ENCODE measurements at regions not wholly inside any gene's neighbourhood (a gene's known extent, or its start where the extent isn't known, plus 50 kb on each side); places are given as distances from the start of the nearest gene placed in this dataset.

DNA sequence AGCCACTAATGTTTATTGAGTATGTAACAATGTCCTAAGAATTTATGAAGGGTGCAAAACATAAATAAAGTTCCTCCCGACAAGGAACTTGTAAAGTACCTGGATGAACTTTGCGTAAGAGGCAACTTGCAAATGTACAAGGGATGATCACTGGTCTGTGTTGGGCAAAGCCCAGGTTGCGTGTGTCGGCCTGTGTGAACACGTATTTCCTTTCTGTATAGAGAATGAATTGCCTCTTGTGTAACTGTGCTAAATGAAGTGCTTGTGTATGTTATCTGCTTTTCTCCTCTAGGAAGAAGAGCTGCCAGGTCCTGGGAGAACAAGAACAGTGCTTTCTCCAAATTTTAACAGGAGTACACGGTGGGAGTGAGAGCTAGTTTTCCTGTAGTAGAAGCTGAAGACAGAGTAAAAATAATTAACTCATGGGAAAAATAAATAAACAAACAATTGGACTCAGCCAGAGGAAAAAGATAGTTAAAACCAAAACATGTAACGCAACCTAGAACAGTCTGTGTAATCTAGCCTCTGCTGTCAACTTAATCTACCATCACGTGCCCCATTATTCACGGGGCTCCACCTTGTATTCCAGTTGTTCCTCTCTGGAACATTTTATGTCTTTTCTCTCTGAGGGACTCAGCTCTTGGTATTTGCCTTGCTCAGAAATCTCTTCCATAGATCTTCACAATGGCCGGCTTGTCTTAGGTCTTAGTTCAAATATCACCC, 83.7 kb upstream of the RASGRP1 start:
- DNase-seq: no peak

DNA sequence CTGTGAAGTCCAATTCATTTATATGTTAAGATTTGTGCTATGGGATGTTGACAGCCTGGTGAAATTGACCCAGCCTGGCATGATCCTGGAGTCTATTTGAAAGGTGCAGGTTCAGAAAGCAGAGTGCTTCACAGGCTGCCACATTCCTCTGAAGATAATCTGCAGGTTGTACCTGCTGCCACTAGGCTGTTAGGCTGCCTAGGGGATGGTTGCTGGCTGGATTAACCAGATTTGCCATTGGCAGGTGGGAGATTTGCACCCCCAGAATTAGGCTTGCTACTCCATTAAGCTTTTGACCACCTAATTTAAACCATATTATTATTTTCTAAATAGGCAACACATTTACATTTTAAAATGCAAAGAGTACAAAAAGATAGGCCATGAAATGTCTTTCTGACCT, 85.8 kb upstream of the RASGRP1 start:
- DNase-seq: no peak

GRCh38 chr15:38650936-38651327, 86.3 kb upstream of the RASGRP1 start:
- no peak for DNase-seq

DNA sequence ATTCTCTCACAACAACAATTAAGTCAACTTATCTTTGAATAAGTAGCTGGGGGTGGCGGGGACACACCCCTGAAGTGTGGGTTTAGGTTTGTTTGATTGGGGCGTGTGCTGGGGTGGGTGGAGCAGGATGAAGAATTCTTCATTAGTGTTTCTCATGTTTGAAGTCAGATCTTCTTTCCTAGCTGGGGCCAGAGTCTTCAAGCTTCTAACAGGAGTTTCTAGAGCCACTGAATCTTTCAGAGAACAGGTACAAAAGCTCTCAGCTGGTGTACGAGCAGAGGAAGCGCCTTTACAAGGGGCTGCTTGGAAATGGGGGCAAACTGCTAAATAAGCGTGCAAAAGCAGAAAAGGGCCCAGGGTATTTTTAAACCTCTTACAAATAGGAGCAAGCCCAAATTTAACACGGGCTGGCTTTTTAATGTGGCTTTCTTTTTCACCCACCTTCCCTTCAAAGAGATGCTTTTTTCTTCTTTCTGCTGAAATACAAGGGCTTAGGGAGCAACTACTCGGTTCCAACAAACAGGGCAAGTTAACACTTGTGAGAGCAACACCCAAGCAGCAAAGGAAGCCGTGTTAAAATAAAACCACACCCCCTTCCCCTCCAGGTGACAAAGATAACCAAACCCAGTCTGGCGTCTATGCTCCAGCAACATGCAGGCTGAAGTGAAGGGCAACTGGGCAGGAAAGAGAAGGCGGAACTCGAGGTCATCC, 86.9 kb upstream of the RASGRP1 start:
- DNase-seq: peak; percentile 64 to 66

- DNase-seq: no peak
Measured at GRCh38 chr15:38652183-38652794, 87.7 kb upstream of the RASGRP1 start.

DNA sequence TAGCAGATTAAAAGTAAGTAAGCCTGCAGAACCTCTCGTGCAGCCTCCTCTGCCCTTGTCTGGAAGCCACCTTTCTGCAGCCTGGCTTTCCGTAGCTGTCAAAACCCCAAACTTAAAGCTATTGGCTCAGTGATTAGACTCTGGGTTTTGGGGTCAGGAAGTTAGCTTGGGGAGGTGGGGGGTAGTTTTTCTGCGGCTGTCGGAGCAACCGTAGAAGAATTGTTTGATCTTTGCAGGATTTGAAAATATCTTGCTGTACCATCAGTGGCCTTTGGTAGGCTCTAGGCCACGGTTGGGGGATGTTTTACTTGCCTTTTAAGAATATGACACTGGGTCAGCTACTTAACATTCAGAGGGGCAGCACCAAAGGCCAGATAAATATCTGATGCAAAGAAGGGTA, 88.4 kb upstream of the RASGRP1 start:
- peak; percentile 46 to 58 for DNase-seq

GRCh38 chr15:38658431-38658830, 93.8 kb upstream of the RASGRP1 start:
- no peak for DNase-seq

- peak; percentile 36 to 39 for DNase-seq
Measured at GRCh38 chr15:38660738-38661137, 96.1 kb upstream of the RASGRP1 start.

GRCh38 chr15:38662033-38662802, 97.6 kb upstream of the RASGRP1 start:
- no peak for DNase-seq

GRCh38 chr15:38662805-38663204, 98.2 kb upstream of the RASGRP1 start:
- DNase-seq: no peak

DNA sequence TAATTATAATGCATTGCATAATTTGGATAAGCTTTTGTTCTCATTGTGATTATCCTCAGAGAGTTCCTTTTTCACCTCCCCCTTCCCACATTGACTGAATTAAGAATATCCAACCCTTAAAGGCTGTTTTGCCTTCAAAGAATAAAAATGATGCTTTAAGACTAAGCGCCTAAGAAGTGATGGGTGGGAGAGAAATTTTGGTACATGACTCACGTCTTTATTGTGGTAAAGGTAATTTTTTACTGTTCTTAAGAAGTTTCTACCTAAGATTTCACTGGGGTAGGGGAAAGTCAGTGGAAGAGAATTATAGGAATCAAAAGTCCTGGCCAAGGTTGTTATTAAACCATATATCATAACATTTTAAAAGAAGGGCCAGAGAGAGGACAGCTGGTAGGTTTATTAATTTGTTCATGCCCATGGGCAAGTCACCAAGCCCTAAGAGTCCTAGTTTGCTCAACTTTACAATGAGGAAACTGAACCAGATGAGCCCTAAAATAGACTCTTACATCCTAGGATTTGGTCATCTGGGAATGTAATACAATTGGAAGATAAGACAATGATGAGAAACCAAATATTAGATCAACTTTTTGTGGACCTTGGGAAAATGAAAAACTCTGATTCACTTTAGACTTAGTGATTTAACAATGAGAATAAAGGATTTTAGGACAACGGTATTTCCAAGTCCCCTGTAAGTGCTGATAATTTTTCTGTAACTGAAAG, 101.1 kb upstream of the RASGRP1 start:
- DNase-seq: no peak

DNA sequence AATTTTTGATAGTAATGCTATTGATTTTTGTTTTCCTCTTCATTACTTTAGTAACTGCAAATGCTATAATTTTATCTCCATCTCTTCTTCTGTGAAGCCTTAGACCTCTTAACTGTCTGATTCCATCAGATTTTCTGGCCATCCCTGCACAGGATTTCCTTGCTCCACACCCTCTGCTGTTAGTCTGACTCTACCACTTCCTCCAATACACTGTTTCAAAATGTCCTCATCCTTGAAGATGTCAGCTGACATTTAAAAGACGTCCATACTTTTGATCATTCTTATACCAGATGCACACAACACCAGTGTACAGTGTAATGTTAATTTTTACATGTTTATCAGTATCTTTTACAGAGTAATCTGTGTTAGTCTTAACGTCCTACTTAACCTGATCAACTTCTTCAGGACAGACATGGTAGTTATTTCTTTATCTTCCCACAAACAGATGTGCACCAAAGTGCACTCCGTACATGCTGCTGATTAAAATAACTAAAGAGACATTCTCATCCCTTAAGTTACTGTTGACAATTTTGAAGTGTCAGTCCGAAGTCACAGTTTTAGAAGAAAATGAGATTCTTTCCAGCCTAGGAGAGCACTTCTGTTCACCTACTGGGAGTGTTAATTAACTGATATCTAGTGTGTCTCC, 102.4 kb upstream of the RASGRP1 start:
- DNase-seq: no peak

- DNase-seq: no peak
Measured at GRCh38 chr15:38667890-38668850, 103.6 kb upstream of the RASGRP1 start.

- no peak for DNase-seq
Measured at GRCh38 chr15:38668898-38669391, 104.3 kb upstream of the RASGRP1 start.

GRCh38 chr15:38670128-38671005, 105.8 kb upstream of the RASGRP1 start:
- DNase-seq: peak; percentile 71 to 72

DNA sequence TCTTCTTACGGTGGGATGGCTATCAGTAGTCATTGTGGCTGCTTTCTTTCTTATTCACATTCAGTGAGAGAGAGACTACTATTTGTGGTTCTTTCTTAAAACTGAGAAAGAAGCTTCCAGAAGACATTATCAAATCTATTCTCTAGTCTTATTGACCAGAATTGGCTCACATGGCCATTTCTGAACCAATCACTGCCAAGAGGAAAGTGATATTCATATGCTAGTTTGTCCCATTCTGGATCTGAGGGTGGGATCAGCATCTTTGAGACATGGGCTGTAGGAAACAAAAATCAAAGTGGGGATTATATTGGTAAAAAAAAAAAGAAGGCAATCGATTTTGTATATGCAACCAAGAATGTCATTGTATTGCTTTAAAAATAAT, 106.4 kb upstream of the RASGRP1 start:
- DNase-seq: no peak

- peak; percentile 47 to 52 for DNase-seq
Measured at GRCh38 chr15:38671675-38672254, 107.2 kb upstream of the RASGRP1 start.

GRCh38 chr15:38672273-38672672, 107.7 kb upstream of the RASGRP1 start:
- DNase-seq: no peak

Measured in activated CD4-positive, alpha-beta T cell treated with anti-CD3 and anti-CD28 coated beads for 4 hours (primary cell).